Ectodermal cell (in vitro differentiated cells): ENCODE measurements at regions not wholly inside any gene's neighbourhood (a gene's known extent, or its start where the extent isn't known, plus 50 kb on each side); places are given as distances from the start of the nearest gene placed in this dataset.
"Not testable (repeated sequence)": the region's sequence is repeated elsewhere in the genome, so short reads cannot be mapped to it uniquely, and the experiment has no call there.

ENCODE experiments used
- H3K27ac ChIP-seq: 2 replicates; pipeline ENCODE4 v1.7.0; 2013; ENCODE audit warnings: mild to moderate bottlenecking, low read depth, low read length; ENCODE audit not compliant: insufficient read depth, poor library complexity, severe bottlenecking
- H3K27me3 ChIP-seq: 2 replicates; pipeline ENCODE4 v1.7.0; 2013; ENCODE audit warnings: mild to moderate bottlenecking, low read length; ENCODE audit not compliant: insufficient read depth, control insufficient read depth, poor library complexity, severe bottlenecking
- H3K36me3 ChIP-seq: one replicate; pipeline ENCODE4 v1.7.0; 2013; ENCODE audit warnings: low read length; ENCODE audit not compliant: control insufficient read depth, insufficient read depth
- H3K4me1 ChIP-seq: one replicate; pipeline ENCODE4 v1.7.0; 2013; ENCODE audit warnings: low read length; ENCODE audit not compliant: control insufficient read depth, insufficient read depth
- H3K4me3 ChIP-seq: 2 replicates; pipeline ENCODE4 v1.7.0; 2013; ENCODE audit warnings: low read depth, low read length, control low read depth; ENCODE audit not compliant: insufficient read depth
- H3K9me3 ChIP-seq: 2 replicates; pipeline ENCODE4 v1.7.0; 2013; ENCODE audit warnings: mild to moderate bottlenecking, low read length, moderate library complexity; ENCODE audit not compliant: control insufficient read depth
- WGBS, 2 experiments: methylation state at CpG; one replicate each; pipeline ENCODE4 v1.1.7; 2013; ENCODE audit warnings: missing lambda C conversion rate in 2 of 2; 5-methylcytosine and 5-hydroxymethylcytosine counted together

DNA sequence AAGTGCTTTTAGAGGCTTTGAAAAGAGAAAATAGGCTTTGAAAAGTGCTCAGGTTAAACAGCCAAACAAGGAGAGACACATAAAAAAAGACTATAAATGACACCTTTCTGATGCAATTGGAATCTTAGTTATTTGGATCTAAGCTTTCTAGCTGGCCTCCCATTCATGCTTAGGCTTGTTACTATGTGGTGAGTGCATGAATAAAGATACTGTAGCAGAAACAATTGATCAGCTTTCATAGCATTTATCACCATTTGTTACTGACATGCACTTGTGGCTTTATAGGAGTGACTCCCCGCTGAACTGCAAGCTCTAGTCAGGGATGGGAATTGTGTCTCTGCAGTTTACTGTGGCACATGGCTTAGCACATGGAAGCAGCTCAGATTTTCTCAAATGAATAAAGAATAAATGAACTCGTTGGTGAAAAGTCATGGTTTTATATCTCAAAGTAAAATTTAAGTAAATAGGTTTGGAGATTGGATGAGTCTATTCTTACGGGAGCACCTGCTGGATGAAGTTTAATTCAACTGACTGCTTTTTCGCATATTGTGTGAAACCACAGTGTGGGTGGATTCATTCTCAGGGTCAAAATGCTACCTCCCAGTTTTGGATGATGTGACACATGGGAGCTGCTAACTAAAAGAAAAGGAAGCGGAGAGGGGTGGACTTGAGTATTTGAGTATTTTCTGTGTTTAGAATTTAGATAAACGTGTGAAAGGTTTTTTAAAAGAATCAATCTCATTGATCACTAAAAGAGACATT is 91.1 kb upstream of the NOL4 start:
- H3K9me3 ChIP-seq, result no peaks in the 10 kb centered on the region
- WGBS, 2 experiments, result 92 to 95% methylated on average over 6 of the region's 6 CpGs
- no peaks in the 10 kb centered on the region for H3K4me1 ChIP-seq
- no peak overlapping the region for H3K4me3 ChIP-seq
- H3K27me3 ChIP-seq, result no peaks in the 10 kb centered on the region
- no peaks in the 10 kb centered on the region for H3K36me3 ChIP-seq
- no peak overlapping the region for H3K27ac ChIP-seq

DNA sequence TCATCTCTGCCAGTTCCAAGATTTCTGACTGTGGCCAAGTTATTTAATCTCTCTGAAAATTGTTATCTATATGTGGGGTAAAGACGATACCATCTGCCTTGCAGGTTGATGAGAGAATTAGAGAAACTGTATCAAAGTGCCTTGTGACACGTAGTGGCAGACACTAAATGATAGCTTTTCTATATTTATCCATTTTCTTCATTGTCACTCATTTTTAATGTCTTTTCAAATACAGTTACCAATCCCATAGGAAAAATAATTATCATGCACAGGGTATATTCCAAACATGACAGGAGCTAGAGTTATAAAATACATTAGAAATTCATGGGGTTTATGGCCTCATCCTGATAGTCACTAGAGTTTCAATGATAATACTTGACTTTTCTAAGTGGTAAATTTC is 95.6 kb upstream of the NOL4 start:
- WGBS, 2 experiments, result 100% methylated on average over 2 of the region's 2 CpGs
- H3K9me3 ChIP-seq, result no peaks in the 10 kb centered on the region
- no peaks in the 10 kb centered on the region for H3K4me1 ChIP-seq
- no peak overlapping the region for H3K27ac ChIP-seq
- H3K36me3 ChIP-seq, result no peaks in the 10 kb centered on the region
- no peak overlapping the region for H3K4me3 ChIP-seq
- no peaks in the 10 kb centered on the region for H3K27me3 ChIP-seq

DNA sequence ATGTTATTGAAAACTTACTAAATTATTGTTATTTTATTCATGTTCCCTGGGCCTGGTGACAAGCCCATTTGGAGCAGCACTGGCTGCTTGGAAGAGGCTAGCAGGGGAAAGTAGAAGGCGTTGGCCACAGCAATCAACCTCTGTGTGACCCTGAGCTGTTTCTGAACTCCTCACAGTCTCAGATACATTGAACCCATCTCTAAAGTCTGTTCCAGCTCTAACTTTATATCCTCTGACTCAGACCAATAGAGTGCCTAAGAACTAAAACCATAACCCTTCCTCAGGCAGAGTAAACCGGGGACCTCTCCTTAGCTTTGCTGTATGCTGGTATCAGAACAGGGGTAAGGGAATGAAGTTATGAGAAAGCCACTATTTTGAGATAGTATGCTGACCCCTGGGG is 96.4 kb upstream of the NOL4 start:
- Histone ChIP-seq H3K4me1 (no peaks in the 10 kb centered on the region), H3K27ac (no peak overlapping the region), H3K9me3 (no peaks in the 10 kb centered on the region), H3K27me3 (no peaks in the 10 kb centered on the region), H3K4me3 (no peak overlapping the region), H3K36me3 (no peaks in the 10 kb centered on the region)
- 87 to 95% methylated on average over 1 to 2 of the region's 2 CpGs for WGBS, 2 experiments

DNA sequence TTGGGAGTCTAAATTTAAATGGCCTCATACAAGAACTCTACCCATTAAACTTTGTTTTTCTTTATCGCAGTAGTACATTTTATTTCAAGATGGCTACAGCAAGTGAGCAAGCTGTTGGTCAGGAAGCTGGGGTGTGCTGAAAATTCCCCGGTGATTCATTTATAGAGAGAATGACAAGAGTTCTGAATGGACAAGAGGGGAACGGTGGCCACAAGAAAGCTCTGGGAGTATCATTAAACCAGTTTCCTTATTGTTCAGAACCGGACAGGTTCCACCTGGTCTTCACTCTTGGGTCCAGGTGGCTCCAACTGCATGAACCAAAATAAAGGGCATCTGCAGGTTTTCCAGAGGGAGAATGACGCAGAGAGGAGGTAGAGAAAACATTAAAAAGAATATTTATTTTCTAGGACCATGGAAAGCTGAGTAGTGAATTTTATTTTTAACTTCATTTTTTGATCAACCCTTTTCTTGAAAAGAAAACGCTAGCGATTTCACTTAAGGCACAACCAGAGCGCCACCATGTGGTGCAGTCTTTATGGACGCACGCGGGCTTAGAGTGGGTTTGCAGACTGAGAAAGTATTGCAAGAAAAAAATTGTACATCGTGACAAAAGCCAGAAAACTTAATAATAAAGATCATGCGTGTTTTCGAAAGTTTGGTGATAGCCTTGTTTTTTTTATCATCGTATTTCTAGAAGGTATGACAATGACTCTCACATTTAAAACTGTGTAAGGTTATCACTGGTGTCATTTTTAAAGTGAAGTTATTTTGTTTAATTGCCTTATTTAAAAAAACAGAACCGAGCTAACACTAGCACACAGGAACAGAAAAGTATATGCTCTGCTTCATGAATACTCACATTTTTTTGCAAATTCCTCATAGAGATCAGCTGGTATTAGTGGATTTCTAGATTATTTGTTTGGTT is 97.9 kb upstream of the NOL4 start:
- Histone ChIP-seq H3K4me3 (no peak overlapping the region), H3K4me1 (no peaks in the 10 kb centered on the region), H3K36me3 (no peaks in the 10 kb centered on the region), H3K27ac (no peak overlapping the region), H3K9me3 (no peaks in the 10 kb centered on the region), H3K27me3 (no peaks in the 10 kb centered on the region)
- WGBS, 2 experiments, result 33 to 35% methylated on average over 14 to 16 of the region's 16 CpGs

DNA sequence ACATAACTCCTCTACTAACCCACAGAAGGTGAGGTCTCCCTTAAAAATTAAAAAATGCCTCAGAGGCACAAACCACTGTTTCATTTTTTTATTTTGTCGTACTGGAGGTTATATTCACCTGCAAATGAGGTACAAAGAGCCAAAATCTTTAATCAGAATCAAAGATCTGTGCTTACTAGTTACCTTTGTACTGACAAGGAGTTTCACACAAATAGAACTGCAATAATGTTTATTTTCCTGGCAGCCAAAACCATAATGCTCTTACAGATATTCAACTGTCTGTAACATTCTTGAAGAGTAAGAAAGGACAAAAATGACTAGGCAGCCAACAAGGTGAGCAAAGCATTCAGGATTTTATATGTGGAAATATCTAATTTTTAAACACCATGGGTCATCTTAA is 105.1 kb upstream of the NOL4 start:
- Histone ChIP-seq H3K36me3 (no peaks in the 10 kb centered on the region), H3K27ac (no peak overlapping the region), H3K9me3 (no peaks in the 10 kb centered on the region), H3K4me1 (no peaks in the 10 kb centered on the region), H3K27me3 (no peaks in the 10 kb centered on the region), H3K4me3 (no peak overlapping the region)
- WGBS, 2 experiments, result 92 to 100% methylated on average over 1 of the region's 1 CpG

DNA sequence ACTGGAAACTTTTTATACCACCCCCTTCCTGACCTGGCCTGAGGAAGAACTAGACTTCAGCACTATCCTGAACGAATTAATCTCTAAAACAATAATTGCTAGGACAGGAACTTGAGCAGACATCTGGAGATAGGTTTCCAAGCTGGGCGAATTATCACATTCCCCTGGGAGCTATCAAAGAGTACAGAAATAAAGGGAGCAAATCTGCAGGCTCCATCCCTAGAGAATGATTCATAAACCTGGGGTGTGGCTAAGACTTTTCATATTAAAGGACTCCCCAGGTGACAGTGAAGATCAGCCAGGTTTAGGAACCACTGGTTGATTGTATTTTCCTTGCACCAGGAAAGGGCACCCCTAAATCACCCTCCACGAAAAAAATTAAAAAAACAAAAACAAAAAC is 105.6 kb upstream of the NOL4 start:
- Histone ChIP-seq H3K4me3 (no peak overlapping the region), H3K4me1 (no peaks in the 10 kb centered on the region), H3K27me3 (no peaks in the 10 kb centered on the region), H3K36me3 (no peaks in the 10 kb centered on the region), H3K9me3 (no peaks in the 10 kb centered on the region), H3K27ac (no peak overlapping the region)
- WGBS, 2 experiments, result 88 to 92% methylated on average over 3 of the region's 3 CpGs

DNA sequence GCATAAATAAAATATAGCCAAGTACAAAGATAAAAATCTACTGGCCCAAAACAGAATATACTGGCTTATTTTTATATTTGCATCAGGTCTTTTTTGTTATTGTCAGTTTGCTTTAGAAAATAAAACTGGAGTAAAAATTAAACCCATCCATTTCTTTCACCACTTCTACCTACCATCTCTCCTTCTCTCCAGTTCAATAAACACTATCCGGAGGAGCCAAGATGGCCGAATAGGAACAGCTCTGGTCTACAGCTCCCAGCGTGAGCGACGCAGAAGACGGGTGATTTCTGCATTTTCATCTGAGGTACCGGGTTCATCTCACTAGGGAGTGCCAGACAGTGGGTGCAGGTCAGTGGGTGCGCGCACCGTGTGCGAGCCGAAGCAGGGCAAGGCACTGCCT is 106.2 kb upstream of the NOL4 start:
- not testable (repeated sequence) for H3K27me3 ChIP-seq, H3K4me1 ChIP-seq, H3K36me3 ChIP-seq, H3K9me3 ChIP-seq, H3K27ac ChIP-seq, H3K4me3 ChIP-seq
- 89 to 90% methylated on average over 8 to 12 of the region's 12 CpGs for WGBS, 2 experiments

DNA sequence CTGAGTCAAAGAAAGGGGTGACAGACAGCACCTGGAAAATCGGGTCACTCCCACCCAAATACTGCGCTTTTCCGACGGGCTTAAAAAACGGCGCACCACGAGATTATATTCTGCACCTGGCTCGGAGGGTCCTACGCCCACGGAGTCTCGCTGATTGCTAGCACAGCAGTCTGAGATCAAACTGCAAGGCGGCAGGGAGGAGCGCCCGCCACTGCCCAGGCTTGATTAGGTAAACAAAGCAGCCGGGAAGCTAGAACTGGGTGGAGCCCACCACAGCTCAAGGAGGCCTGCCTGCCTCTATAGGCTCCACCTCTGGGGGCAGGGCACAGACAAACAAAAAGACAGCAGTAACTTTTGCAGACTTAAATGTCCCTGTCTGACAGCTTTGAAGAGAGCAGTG is 106.6 kb upstream of the NOL4 start:
- H3K4me3 ChIP-seq, H3K4me1 ChIP-seq, H3K36me3 ChIP-seq, H3K9me3 ChIP-seq, H3K27me3 ChIP-seq, H3K27ac ChIP-seq: not testable (repeated sequence)
- WGBS, 2 experiments, result 65 to 75% methylated on average over 13 to 14 of the region's 15 CpGs

DNA sequence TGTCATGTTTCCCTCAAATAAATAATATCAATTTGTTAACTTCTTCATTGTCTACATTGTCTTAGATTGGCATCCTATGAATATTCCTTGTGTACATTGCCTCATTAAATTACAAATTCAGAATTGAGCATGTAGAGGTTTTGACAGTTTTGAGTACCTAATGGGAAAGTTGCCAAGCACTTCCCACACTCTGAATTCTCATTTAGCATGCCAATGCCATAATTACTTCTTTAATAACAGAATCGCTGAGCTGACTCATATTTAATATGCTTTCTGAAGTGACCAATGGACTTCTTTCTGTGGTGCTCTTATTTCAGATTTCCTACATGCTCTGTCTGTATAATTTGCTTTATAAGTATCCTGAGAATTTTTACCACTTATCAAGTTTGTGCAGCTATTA is 114.4 kb upstream of the NOL4 start:
- Histone ChIP-seq H3K4me1 (no peaks in the 10 kb centered on the region), H3K9me3 (no peaks in the 10 kb centered on the region), H3K27ac (no peak overlapping the region), H3K36me3 (no peaks in the 10 kb centered on the region), H3K27me3 (no peaks in the 10 kb centered on the region), H3K4me3 (no peak overlapping the region)
- 83 to 100% methylated on average over 1 of the region's 1 CpG for WGBS, 2 experiments

DNA sequence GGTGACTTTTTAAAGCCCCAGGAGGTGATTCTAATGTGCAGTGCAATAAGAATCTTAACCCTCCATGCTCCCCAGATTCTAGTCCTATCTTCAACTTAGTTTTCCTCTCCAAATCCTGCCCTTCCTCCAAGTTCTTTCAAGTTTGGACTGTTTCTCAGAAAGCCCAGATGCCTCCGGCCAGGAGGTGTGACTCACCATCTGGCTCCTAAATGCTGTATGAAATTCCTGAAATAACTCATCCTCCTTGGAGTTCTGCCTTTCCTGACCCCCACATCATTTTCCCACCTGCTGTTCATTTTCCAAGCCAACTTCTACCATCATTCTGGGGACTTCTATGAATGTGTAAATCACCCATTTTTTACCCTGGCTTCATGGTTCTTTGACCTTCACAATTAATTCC is 118.2 kb upstream of the NOL4 start:
- Histone ChIP-seq H3K4me3 (no peak overlapping the region), H3K4me1 (no peaks in the 10 kb centered on the region), H3K9me3 (no peaks in the 10 kb centered on the region), H3K27ac (no peak overlapping the region), H3K27me3 (no peaks in the 10 kb centered on the region), H3K36me3 (no peaks in the 10 kb centered on the region)
- 86 to 95% methylated on average over 1 of the region's 1 CpG for WGBS, 2 experiments
